ENCODE measurements at regions not wholly inside any gene's neighbourhood (a gene's known extent, or its start where the extent isn't known, plus 50 kb on each side); places are given as distances from the start of the nearest gene placed in this dataset.

GRCh38 chr9:78691542-78691941 is 394.6 kb downstream of the PSAT1 start:
- TF ChIP-seq CTCF (IDR thresholded peaks at IDR 0.05) (no peak), EP300 (IDR thresholded peaks at IDR 0.05) (no peak), POLR2AphosphoS5 (IDR thresholded peaks at IDR 0.05) (no peak), POLR2A (IDR thresholded peaks at IDR 0.05) (no peak)
